Progenitor cell of endocrine pancreas (in vitro differentiated cells): ENCODE measurements at regions not wholly inside any gene's neighbourhood (a gene's known extent, or its start where the extent isn't known, plus 50 kb on each side); places are given as distances from the start of the nearest gene placed in this dataset.

ENCODE experiments used
- DNase-seq: peaks from one replicate; pipeline ENCODE4 v3.0.0; 2021; ENCODE audit warnings: low spot score; ENCODE audit not compliant: unreplicated experiment
- H3K27ac Mint-ChIP-seq: 2 replicates; pipeline ENCODE4 v1.8.0; 2021; ENCODE audit warnings: mild to moderate bottlenecking, moderate library complexity, mixed read lengths
- H3K27me3 Mint-ChIP-seq: 2 replicates; pipeline ENCODE4 v1.8.0; 2021; ENCODE audit warnings: mixed read lengths
- H3K36me3 Mint-ChIP-seq: 2 replicates; pipeline ENCODE4 v1.8.0; 2022; ENCODE audit warnings: mixed read lengths; ENCODE audit not compliant: insufficient read depth
- H3K4me1 Mint-ChIP-seq: 2 replicates; pipeline ENCODE4 v1.8.0; 2021; ENCODE audit warnings: low read depth, mixed read lengths
- H3K4me3 Mint-ChIP-seq: 2 replicates; pipeline ENCODE4 v1.8.0; 2021; ENCODE audit warnings: low read depth, mild to moderate bottlenecking, moderate library complexity, mixed read lengths
- H3K9me3 Mint-ChIP-seq: 2 replicates; pipeline ENCODE4 v1.8.0; 2021; ENCODE audit warnings: low read depth, mixed read lengths
- TF ChIP-seq, protein P1 (sequence below): fragments of 200-600 bp; sonication (generic); IDR thresholded peaks from one replicate; pipeline ENCODE4 v1.5.0; 2021; ENCODE audit warnings: antibody characterized with exemption, mild to moderate bottlenecking; ENCODE audit not compliant: unreplicated experiment

DNA sequence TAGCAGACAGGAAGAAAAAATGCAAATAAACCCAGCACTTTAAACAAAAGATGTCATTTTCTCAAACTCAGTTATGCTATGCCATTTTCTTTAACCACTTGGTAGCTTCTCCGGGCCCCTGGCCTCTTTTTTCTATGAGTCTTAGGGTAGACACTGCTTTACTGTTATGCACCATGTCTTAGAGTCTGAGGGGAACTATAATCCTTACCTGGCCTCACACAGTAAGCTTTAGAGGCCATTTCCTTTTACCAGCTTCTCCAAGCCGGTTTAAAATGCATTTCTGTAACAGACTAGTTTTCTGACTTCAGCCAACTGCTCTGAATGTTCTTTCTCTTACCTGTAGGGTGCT lies 73.7 kb upstream of the EDEM3 start:
- Mint-ChIP-seq H3K9me3 (no peaks in the 10 kb centered on the region), H3K36me3 (peaks cover 9% of the 10 kb centered on the region), H3K27me3 (no peaks in the 10 kb centered on the region), H3K27ac (no peak overlapping the region), H3K4me3 (no peak overlapping the region), H3K4me1 (peaks cover 14% of the 10 kb centered on the region)
- DNase-seq: no peak
- TF ChIP-seq, protein P1, sequence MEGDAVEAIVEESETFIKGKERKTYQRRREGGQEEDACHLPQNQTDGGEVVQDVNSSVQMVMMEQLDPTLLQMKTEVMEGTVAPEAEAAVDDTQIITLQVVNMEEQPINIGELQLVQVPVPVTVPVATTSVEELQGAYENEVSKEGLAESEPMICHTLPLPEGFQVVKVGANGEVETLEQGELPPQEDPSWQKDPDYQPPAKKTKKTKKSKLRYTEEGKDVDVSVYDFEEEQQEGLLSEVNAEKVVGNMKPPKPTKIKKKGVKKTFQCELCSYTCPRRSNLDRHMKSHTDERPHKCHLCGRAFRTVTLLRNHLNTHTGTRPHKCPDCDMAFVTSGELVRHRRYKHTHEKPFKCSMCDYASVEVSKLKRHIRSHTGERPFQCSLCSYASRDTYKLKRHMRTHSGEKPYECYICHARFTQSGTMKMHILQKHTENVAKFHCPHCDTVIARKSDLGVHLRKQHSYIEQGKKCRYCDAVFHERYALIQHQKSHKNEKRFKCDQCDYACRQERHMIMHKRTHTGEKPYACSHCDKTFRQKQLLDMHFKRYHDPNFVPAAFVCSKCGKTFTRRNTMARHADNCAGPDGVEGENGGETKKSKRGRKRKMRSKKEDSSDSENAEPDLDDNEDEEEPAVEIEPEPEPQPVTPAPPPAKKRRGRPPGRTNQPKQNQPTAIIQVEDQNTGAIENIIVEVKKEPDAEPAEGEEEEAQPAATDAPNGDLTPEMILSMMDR: no peak

DNA sequence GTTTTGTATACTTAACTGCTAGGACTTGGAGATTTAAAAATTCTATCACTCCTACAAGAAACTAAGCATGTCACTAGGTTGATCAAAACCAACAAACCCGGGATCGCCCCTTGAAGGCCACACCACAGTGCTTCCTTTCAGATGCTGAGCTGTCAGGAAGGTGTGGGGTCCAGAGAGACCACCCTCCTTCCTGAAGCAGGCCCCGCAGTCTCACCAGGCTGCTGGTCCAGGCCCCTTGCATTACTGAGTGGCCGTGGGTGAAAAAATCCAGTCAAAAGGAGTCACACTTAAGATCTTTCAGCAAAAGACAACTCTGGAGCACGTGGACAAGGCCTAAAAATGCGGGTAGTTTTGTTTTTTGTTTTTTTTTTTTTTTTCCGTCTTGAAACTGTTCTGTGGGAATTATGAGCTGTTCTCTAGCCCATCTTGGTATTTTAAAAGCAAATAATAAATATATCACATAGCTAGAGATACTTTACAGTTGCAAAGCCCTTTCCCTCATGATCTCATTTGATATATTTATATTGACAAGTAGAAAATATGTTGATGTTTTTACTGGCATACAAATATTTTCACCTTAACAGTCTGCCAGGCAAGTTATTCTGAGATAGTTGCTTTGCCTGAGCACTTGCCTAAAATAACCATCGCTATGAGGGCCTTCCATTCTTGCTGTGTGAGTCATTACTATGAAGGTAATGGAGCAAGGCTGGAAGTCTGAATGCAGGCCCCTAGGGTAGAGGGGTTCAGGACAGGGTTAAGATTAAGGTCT lies 73.1 kb upstream of the EDEM3 start:
- TF ChIP-seq, protein P1: no peak
- Mint-ChIP-seq H3K4me3 (no peak overlapping the region), H3K27me3 (no peaks in the 10 kb centered on the region), H3K4me1 (peaks cover 18% of the 10 kb centered on the region), H3K36me3 (peaks cover 14% of the 10 kb centered on the region), H3K9me3 (no peaks in the 10 kb centered on the region), H3K27ac (no peak overlapping the region)
- no peak for DNase-seq

DNA sequence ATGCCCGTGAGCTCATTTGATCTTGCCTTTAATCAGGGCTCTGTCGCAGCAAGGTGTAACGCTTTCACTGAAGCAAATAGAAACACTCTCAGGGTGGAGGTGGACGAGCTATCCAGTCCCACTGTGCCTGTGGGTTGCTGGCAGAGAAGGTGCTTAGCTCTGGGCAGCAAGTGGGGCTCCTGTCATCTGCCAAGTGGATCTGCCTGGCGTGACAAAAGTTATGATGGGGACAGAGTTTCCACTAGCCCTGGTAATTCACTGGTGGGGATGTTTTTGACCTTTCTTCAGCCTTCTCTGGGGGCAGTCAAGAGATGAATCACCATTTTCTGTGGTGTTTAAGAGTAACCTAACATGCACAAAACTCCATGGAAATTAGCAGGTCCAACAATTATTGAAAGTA lies 71.3 kb upstream of the EDEM3 start:
- no peak for DNase-seq
- peaks cover 10% of the 10 kb centered on the region for H3K36me3 Mint-ChIP-seq
- peaks cover 18% of the 10 kb centered on the region for H3K4me1 Mint-ChIP-seq
- TF ChIP-seq, protein P1: no peak
- H3K27me3 Mint-ChIP-seq: no peaks in the 10 kb centered on the region
- H3K9me3 Mint-ChIP-seq: no peaks in the 10 kb centered on the region
- no peak overlapping the region for H3K4me3 Mint-ChIP-seq
- no peak overlapping the region for H3K27ac Mint-ChIP-seq

DNA sequence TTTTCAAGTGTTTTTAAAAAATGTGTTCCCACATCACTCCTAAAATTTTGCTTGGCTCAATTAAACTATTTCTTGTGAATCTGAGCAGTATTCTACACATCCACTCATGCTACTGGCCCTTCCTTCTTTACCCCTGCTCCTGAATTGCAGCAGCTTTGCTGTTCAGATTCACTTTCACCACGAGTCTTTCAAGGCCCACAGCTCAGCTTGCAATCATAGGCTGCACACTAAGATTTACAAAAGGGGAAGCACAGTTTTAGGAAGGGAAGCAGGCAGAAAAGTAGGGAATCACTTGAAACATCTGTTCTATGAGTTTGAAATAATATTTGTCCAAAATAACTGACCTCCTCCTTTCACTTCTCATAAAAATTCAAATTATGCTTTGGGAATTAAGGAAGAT lies 70.9 kb upstream of the EDEM3 start:
- H3K4me3 Mint-ChIP-seq: no peak overlapping the region
- TF ChIP-seq, protein P1: no peak
- DNase-seq: no peak
- peaks cover 18% of the 10 kb centered on the region for H3K4me1 Mint-ChIP-seq
- H3K9me3 Mint-ChIP-seq: no peaks in the 10 kb centered on the region
- peaks cover 12% of the 10 kb centered on the region for H3K36me3 Mint-ChIP-seq
- no peak overlapping the region for H3K27ac Mint-ChIP-seq
- H3K27me3 Mint-ChIP-seq: no peaks in the 10 kb centered on the region

DNA sequence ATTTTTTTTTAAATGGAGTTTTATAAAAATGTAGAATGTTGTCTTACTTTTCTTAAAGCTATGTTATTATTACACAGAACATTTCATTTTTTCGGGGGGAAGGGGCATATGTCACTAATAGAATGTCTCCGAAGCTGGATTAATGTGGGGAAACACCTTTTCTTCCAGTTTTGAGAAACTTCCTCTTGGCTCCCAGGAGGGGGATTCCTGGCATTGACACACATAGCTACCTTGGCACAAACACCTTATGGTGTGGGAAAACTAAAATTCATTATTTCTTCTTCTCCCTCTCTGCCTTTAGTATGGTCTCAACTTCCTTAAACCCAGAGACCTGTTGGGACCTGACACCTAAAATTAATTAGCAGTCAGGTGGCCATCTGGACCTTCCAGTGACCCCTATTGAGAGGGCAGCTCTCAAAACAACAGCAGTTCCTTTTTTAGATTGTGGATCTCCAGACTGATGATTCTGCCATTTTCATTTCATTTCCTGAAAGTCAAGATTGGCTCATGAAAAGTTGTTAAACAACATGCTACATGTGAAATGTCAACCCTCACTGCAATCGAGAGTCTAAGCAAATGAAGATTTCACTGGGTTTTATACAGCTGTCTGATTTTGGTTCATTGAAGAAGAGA lies 70.1 kb upstream of the EDEM3 start:
- Mint-ChIP-seq H3K9me3 (no peaks in the 10 kb centered on the region), H3K36me3 (peaks cover 14% of the 10 kb centered on the region), H3K27me3 (no peaks in the 10 kb centered on the region), H3K4me3 (no peak overlapping the region), H3K4me1 (peaks cover 18% of the 10 kb centered on the region), H3K27ac (no peak overlapping the region)
- TF ChIP-seq, protein P1: no peak
- DNase-seq: no peak
